Thyroid gland (tissue), 4 donors: ENCODE measurements at regions not wholly inside any gene's neighbourhood (a gene's known extent, or its start where the extent isn't known, plus 50 kb on each side); places are given as distances from the start of the nearest gene placed in this dataset.

Experiments
- POLR2A ChIP-seq, 2 donors: fragments of 450-650 bp; IDR thresholded peaks; one replicate each; pipeline ENCODE4 v1.6.1; 2017; ENCODE audit warnings: antibody characterized with exemption in 2 of 2, mild to moderate bottlenecking in 2 of 2, moderate library complexity in 1 of 2
- TF ChIP-seq, protein P1 (sequence below), 6 experiments: fragments of 200-600 bp in 3 of 6; fragments of 450-650 bp in 3 of 6; sonication (generic) in 3 of 6; IDR thresholded peaks; one replicate each; pipeline ENCODE4 v1.5.1; 2016 to 2019; ENCODE audit warnings: antibody characterized with exemption in 6 of 6, mild to moderate bottlenecking in 2 of 6, inconsistent platforms in 1 of 6, moderate library complexity in 1 of 6

DNA sequence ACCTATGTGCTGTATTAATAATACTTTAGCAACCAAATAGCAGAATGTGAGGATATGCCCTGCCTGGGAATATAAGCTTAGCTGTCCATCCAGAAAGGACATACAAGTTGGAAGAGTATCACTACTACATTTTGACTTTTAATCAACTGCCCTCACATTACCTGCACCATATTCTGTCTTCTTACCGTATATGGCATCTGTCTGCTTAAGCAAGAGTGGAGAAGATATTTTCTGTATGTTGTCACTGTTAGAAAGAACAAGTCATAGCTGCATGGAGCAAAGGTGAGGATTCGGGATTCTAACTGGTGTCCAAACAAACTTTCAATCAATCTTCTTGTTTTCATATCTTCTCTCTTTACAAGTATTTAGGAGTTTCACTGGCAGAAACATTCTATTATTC lies 929.5 kb upstream of the ROBO1 start:
- TF ChIP-seq, protein P1, sequence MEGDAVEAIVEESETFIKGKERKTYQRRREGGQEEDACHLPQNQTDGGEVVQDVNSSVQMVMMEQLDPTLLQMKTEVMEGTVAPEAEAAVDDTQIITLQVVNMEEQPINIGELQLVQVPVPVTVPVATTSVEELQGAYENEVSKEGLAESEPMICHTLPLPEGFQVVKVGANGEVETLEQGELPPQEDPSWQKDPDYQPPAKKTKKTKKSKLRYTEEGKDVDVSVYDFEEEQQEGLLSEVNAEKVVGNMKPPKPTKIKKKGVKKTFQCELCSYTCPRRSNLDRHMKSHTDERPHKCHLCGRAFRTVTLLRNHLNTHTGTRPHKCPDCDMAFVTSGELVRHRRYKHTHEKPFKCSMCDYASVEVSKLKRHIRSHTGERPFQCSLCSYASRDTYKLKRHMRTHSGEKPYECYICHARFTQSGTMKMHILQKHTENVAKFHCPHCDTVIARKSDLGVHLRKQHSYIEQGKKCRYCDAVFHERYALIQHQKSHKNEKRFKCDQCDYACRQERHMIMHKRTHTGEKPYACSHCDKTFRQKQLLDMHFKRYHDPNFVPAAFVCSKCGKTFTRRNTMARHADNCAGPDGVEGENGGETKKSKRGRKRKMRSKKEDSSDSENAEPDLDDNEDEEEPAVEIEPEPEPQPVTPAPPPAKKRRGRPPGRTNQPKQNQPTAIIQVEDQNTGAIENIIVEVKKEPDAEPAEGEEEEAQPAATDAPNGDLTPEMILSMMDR (IDR thresholded peaks at IDR 0.05), result no peak
- no peak for TF ChIP-seq POLR2A (IDR thresholded peaks at IDR 0.05)
